OCI-LY3 (cell line): ENCODE measurements at regions not wholly inside any gene's neighbourhood (a gene's known extent, or its start where the extent isn't known, plus 50 kb on each side); places are given as distances from the start of the nearest gene placed in this dataset.

Experiments
- H2AFZ ChIP-seq: fragments of 200-600, 300-600 bp; shearing (Covaris generic); 2 replicates; pipeline ENCODE4 v1.6.0; 2014; ENCODE audit warnings: antibody characterized with exemption, low read depth, low read length
- H3K27ac ChIP-seq: fragments of 200-600, 300-600 bp; sonication (generic); 2 replicates; pipeline ENCODE4 v1.5.1; 2014; ENCODE audit warnings: mild to moderate bottlenecking, low read length, moderate library complexity, mixed read lengths
- H3K27me3 ChIP-seq: fragments of 200-600, 300-600 bp; sonication (generic); 2 replicates; pipeline ENCODE4 v1.6.1; 2014; ENCODE audit warnings: low read depth, low read length, mixed read lengths
- H3K36me3 ChIP-seq: fragments of 200-600, 300-600 bp; sonication (generic); replicated peaks from 2 replicates; pipeline ENCODE3; 2014; ENCODE audit warnings: low read depth, low read length, mixed read lengths
- H3K4me1 ChIP-seq: fragments of 300-600, 200-600 bp; sonication (generic); 2 replicates; pipeline ENCODE4 v1.6.1; 2014; ENCODE audit warnings: low read length, mixed read lengths
- H3K4me2 ChIP-seq: fragments of 200-600, 300-600 bp; sonication (generic); 2 replicates; pipeline ENCODE4 v1.6.1; 2014; ENCODE audit warnings: low read length, mixed read lengths
- H3K4me3 ChIP-seq: fragments of 300-600, 200-600 bp; sonication (generic); 2 replicates; pipeline ENCODE4 v1.5.1; 2014; ENCODE audit warnings: antibody characterized with exemption, mild to moderate bottlenecking, low read length, moderate library complexity
- H3K79me2 ChIP-seq: fragments of 300-600, 200-600 bp; shearing (Covaris generic); 2 replicates; pipeline ENCODE4 v1.6.1; 2014; ENCODE audit warnings: mild to moderate bottlenecking, low read length, mixed read lengths
- H3K9ac ChIP-seq: fragments of 300-600, 200-600 bp; shearing (Covaris generic); 2 replicates; pipeline ENCODE4 v1.6.0; 2014; ENCODE audit warnings: mild to moderate bottlenecking, low read length, moderate library complexity
- H3K9me3 ChIP-seq: fragments of 200-600, 300-600 bp; shearing (Covaris generic); 2 replicates; pipeline ENCODE4 v1.6.1; 2014; ENCODE audit warnings: low read length, mixed read lengths; ENCODE audit not compliant: insufficient read depth
- H4K20me1 ChIP-seq: fragments of 200-600, 300-600 bp; sonication (generic); 2 replicates; pipeline ENCODE4 v1.6.1; 2016; ENCODE audit warnings: low read length, mixed read lengths; ENCODE audit not compliant: insufficient read depth
- EZH2phosphoT487 ChIP-seq: fragments of 200-600 bp; shearing (Covaris generic); IDR thresholded peaks from 2 replicates; pipeline ENCODE4 v1.6.1; 2018; ENCODE audit warnings: antibody characterized with exemption, mixed run types, low read depth
- TF ChIP-seq, protein P1 (sequence below): fragments of 200-600, 300-600 bp; sonication (generic); IDR thresholded peaks from 2 replicates; pipeline ENCODE4 v1.5.1; 2014; ENCODE audit warnings: antibody characterized with exemption, low read length, low read depth

DNA sequence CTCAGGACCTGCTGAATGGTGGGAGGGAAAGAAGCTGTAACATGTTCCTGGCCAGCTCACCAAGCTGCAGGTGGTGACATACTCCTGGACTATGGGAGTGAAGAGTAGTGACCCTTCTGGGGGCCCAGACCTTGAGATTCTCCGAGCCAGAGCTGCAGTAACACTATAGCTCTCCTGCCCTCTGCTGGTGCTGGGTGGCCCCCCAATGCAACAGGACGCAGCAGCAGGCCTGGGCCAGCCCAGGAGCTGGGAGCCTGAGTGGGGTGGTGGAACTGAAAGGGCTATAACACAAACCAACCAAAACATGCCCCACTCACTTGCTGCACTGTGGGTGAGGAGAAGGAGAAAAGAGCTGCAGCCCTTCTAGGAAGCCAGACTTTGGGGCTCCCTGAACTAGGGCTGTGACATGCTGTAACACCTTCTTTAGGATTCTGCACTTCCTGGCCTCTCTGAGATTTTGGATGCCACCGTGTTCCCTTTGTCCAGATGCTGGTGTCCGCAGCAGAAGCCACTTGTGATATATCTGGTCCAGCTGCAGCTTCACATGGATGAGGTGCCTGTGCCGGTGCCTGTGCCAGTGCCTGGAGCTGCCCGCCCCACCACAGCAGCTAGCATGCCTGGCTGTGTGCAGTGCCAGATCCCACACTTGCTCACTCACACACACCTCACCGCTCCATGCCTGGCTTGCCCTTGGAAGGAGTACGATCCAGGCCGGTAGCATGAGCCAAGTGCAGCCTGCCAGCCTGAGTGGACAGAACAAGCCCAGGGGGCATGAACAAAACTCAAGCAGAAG lies 636.8 kb upstream of the KCNMB2 start:
- Histone ChIP-seq H3K9ac (no peak overlapping the region), H3K4me2 (no peak overlapping the region), H3K4me1 (peaks cover 10% of the 10 kb centered on the region), H3K36me3 (no peaks in the 10 kb centered on the region), H4K20me1 (no peaks in the 10 kb centered on the region), H3K79me2 (no peaks in the 10 kb centered on the region), H3K27ac (no peak overlapping the region), H3K27me3 (no peaks in the 10 kb centered on the region), H2AFZ (no peak overlapping the region), H3K4me3 (no peak overlapping the region), H3K9me3 (0 out of 2 replicates have a peak, but pooled peaks cover 29% of the 10 kb centered on the region)
- TF ChIP-seq, protein P1, sequence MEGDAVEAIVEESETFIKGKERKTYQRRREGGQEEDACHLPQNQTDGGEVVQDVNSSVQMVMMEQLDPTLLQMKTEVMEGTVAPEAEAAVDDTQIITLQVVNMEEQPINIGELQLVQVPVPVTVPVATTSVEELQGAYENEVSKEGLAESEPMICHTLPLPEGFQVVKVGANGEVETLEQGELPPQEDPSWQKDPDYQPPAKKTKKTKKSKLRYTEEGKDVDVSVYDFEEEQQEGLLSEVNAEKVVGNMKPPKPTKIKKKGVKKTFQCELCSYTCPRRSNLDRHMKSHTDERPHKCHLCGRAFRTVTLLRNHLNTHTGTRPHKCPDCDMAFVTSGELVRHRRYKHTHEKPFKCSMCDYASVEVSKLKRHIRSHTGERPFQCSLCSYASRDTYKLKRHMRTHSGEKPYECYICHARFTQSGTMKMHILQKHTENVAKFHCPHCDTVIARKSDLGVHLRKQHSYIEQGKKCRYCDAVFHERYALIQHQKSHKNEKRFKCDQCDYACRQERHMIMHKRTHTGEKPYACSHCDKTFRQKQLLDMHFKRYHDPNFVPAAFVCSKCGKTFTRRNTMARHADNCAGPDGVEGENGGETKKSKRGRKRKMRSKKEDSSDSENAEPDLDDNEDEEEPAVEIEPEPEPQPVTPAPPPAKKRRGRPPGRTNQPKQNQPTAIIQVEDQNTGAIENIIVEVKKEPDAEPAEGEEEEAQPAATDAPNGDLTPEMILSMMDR = no peak
- TF ChIP-seq EZH2phosphoT487 = no peak

DNA sequence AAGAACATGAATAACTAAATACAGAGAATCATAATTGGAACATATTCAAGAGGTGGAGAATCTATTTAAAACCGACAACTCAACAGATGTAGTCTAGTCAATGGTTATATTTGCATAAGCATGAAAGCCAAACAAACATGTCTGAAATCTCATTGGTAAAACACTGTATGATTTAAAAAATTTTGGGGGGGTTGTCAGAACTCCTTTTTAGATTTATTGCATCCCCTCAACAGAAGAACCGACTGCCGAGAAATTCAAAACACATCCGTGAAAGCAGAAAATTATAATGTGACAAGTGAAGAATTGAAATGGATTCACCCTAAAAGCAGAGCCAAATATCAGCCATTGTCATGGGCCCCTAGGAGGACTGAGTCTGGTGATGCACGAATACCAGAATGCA lies 633.4 kb upstream of the KCNMB2 start:
- no peaks in the 10 kb centered on the region for H4K20me1 ChIP-seq
- no peak overlapping the region for H3K4me3 ChIP-seq
- H3K4me2 ChIP-seq = no peak overlapping the region
- no peak overlapping the region for H2AFZ ChIP-seq
- H3K27ac ChIP-seq = no peak overlapping the region
- TF ChIP-seq, protein P1 = no peak
- no peak for TF ChIP-seq EZH2phosphoT487
- H3K4me1 ChIP-seq = peaks cover 10% of the 10 kb centered on the region
- no peaks in the 10 kb centered on the region for H3K36me3 ChIP-seq
- H3K79me2 ChIP-seq = no peaks in the 10 kb centered on the region
- no peak overlapping the region for H3K9ac ChIP-seq
- no peaks in the 10 kb centered on the region for H3K27me3 ChIP-seq
- 0 out of 2 replicates have a peak, but pooled peaks cover 19% of the 10 kb centered on the region for H3K9me3 ChIP-seq

DNA sequence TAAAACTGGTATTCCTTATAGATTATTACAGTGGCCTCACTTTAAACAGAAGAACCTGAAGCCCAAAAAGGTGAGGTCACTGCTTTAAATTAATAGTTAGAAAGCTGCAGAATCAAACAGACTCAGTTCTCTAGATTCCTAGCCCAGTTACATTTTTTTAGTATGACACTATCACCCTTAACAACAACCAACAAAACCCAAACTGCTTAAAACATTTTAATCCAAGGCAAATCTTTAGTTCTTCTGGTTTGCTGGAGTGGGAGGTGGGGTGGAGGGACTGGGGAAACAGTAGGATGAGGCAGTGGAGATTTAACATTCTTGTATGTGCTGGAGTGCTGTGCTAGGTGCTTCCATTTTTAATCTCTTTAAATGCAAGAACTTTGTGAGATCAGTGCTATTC lies 631.6 kb upstream of the KCNMB2 start:
- no peak overlapping the region for H3K9ac ChIP-seq
- peaks cover 10% of the 10 kb centered on the region for H3K4me1 ChIP-seq
- H3K79me2 ChIP-seq = no peaks in the 10 kb centered on the region
- no peaks in the 10 kb centered on the region for H3K36me3 ChIP-seq
- H3K27ac ChIP-seq = no peak overlapping the region
- H3K27me3 ChIP-seq = no peaks in the 10 kb centered on the region
- no peaks in the 10 kb centered on the region for H4K20me1 ChIP-seq
- H3K9me3 ChIP-seq = 0 out of 2 replicates have a peak, but pooled peaks cover 9% of the 10 kb centered on the region
- no peak for TF ChIP-seq EZH2phosphoT487
- TF ChIP-seq, protein P1 = no peak
- no peak overlapping the region for H3K4me3 ChIP-seq
- H2AFZ ChIP-seq = no peak overlapping the region
- H3K4me2 ChIP-seq = no peak overlapping the region

DNA sequence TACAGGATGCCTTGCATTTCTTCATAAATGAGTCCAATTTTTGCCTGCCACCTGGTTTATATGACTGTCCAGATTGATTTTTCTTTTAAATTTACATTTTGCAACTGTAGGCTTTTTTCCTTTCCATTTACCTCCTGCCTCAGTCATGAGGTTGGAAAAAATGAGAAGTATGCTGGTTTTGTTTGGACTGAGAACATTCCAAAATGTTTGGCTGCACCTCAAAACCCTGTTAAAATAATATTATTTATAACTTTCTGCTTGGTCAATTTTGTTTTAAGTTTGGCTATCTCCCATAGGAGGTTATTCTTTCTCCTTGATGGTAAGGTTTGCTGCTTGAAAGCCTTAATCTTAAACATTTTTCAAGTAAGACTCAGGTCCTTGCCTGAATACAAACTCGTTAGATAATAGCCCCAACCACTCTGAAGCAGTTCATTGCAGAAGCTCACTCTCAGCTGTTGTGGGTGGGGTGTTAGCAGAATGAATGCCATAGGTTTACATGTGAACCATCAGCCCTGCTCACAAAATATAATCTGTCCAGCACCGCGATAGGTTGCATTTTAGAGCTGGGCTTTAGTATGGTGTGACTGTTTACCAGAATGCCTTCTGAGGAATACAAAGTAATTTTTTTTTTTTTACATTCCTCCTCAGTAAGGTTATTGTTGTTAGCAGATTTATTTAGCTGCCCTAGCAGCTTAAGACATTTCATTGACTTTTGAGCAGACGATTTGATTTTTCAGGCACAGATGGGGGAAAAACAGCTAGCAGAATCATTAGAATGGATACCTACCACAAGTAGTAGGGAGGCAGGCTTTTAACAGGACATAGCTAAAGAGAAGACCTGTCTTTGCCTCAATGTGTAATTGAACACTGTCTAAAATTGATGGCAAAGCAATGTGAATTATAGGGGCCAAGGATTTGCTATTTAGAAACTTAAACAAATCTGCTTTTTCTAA lies 630.8 kb upstream of the KCNMB2 start:
- no peak overlapping the region for H2AFZ ChIP-seq
- no peak overlapping the region for H3K4me2 ChIP-seq
- TF ChIP-seq EZH2phosphoT487 = no peak
- TF ChIP-seq, protein P1 = no peak
- no peaks in the 10 kb centered on the region for H4K20me1 ChIP-seq
- H3K9ac ChIP-seq = no peak overlapping the region
- H3K36me3 ChIP-seq = no peaks in the 10 kb centered on the region
- no peaks in the 10 kb centered on the region for H3K27me3 ChIP-seq
- no peaks in the 10 kb centered on the region for H3K79me2 ChIP-seq
- H3K4me3 ChIP-seq = no peak overlapping the region
- no peak overlapping the region for H3K27ac ChIP-seq
- 0 out of 2 replicates have a peak, but pooled peaks cover under 1% of the 10 kb centered on the region for H3K9me3 ChIP-seq
- peaks cover 10% of the 10 kb centered on the region for H3K4me1 ChIP-seq
